T-helper 17 cell (primary cell): ENCODE measurements at regions not wholly inside any gene's neighbourhood (a gene's known extent, or its start where the extent isn't known, plus 50 kb on each side); places are given as distances from the start of the nearest gene placed in this dataset.

ENCODE experiments used
- ATAC-seq: fragments of 150-1000 bp; cut with Tn5 transposase; 2 replicates; pipeline ENCODE4 v1.10.0; 2021; ENCODE audit warnings: mild to moderate bottlenecking, moderate library complexity
- DNase-seq, 3 donors: peaks; one replicate each; pipeline versions ENCODE4 v3.0.0 to v3.0.0-alpha.2; 2020 to 2021
- H3K9me3 ChIP-seq: one replicate; pipeline ENCODE4 v1.7.0; 2013; ENCODE audit warnings: low read length, mild to moderate bottlenecking; ENCODE audit not compliant: control insufficient read depth, poor library complexity, severe bottlenecking
- H3K27ac Mint-ChIP-seq: one replicate; pipeline ENCODE4 v1.8.0; 2022; ENCODE audit warnings: mild to moderate bottlenecking, moderate library complexity, mixed read lengths
- H3K27me3 Mint-ChIP-seq: one replicate; pipeline ENCODE4 v1.8.0; 2022; ENCODE audit warnings: mixed read lengths
- H3K36me3 Mint-ChIP-seq: one replicate; pipeline ENCODE4 v1.8.0; 2022; ENCODE audit warnings: low read depth, mixed read lengths
- H3K4me1 Mint-ChIP-seq: one replicate; pipeline ENCODE4 v1.8.0; 2022; ENCODE audit warnings: mild to moderate bottlenecking, mixed read lengths
- H3K4me3 Mint-ChIP-seq: one replicate; pipeline ENCODE4 v1.8.0; 2022; ENCODE audit warnings: mild to moderate bottlenecking, moderate library complexity, mixed read lengths

- no peak for DNase-seq
- Mint-ChIP-seq H3K4me3 (no peak overlapping the region), H3K4me1 (no peaks in the 10 kb centered on the region), H3K36me3 (no peaks in the 10 kb centered on the region), H3K27me3 (no peaks in the 10 kb centered on the region), H3K27ac (no peak overlapping the region)
- ATAC-seq: no peak
- no peaks in the 10 kb centered on the region for H3K9me3 ChIP-seq
These were observed 1220.5 kb downstream of the PCDH18 start for GRCh38 chr4:136311774-136312173.

- DNase-seq: no peak
- no peak for ATAC-seq
- no peaks in the 10 kb centered on the region for H3K9me3 ChIP-seq
- no peak overlapping the region for H3K4me3 Mint-ChIP-seq
- H3K4me1 Mint-ChIP-seq: no peaks in the 10 kb centered on the region
- no peaks in the 10 kb centered on the region for H3K36me3 Mint-ChIP-seq
- no peak overlapping the region for H3K27ac Mint-ChIP-seq
- no peaks in the 10 kb centered on the region for H3K27me3 Mint-ChIP-seq
These were observed 1224.5 kb downstream of the PCDH18 start for GRCh38 chr4:136307765-136308164.

DNA sequence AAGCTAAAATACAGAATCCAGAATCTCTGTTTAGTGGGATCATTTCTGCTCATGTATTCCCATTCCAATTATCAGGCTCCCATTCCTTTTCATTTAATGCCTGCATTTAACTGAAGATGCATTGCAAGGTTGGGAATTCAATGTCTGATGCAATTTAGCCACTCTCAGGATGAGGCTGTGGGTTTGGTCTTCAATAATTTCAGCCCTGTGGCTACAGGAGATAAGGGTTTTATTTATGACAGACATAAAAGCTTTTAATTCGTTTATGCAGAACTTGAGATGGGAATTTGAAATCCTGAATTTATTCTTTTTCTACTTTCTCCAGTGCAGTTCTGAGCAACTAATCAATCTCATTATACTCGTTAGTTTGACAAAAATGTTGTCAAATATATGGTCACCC, 1225.9 kb downstream of the PCDH18 start:
- no peaks in the 10 kb centered on the region for H3K9me3 ChIP-seq
- no peak overlapping the region for H3K27ac Mint-ChIP-seq
- no peaks in the 10 kb centered on the region for H3K36me3 Mint-ChIP-seq
- H3K27me3 Mint-ChIP-seq: no peaks in the 10 kb centered on the region
- no peak for DNase-seq
- no peak overlapping the region for H3K4me3 Mint-ChIP-seq
- no peaks in the 10 kb centered on the region for H3K4me1 Mint-ChIP-seq
- no peak for ATAC-seq

- H3K27ac Mint-ChIP-seq: no peak overlapping the region
- no peaks in the 10 kb centered on the region for H3K9me3 ChIP-seq
- no peaks in the 10 kb centered on the region for H3K4me1 Mint-ChIP-seq
- H3K36me3 Mint-ChIP-seq: no peaks in the 10 kb centered on the region
- no peak overlapping the region for H3K4me3 Mint-ChIP-seq
- DNase-seq (no peak), ATAC-seq (no peak)
- H3K27me3 Mint-ChIP-seq: no peaks in the 10 kb centered on the region
These were observed 1229.7 kb downstream of the PCDH18 start for GRCh38 chr4:136302566-136302965.

DNA sequence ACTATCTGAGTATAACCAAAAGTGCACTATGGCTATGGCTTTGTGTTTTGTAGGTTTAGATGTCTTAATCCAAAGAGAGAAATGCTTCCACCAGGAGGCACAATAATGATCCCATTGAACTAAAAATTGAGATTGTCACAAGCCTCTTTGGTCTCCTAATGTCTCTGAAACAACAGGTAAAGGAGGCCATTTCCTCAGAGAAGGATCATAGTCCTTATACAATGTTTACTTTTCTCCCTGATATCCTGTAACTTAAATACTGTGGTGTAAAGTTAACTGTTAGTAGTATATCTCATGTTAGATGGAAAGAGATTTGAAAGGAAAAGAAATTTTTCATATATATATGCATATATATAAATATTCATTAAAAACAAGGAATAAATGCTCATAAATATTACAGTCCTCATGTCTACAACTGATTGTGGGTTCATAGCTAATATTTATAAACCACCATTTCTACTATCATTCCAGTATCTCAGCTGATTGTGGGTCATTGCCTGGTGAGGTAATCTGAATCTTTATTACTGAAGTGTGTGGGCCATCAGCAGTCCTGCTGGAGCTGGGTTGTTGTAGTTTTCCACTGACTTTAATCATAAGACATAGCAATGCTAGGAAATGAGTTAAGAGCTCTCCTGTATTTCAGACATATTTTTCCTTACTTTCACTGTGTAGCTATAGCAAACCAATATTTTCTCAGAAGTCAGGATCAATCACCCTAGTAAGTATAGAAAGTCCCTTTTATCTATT, 1230.4 kb downstream of the PCDH18 start:
- no peaks in the 10 kb centered on the region for H3K9me3 ChIP-seq
- no peak overlapping the region for H3K4me3 Mint-ChIP-seq
- no peaks in the 10 kb centered on the region for H3K36me3 Mint-ChIP-seq
- H3K27me3 Mint-ChIP-seq: no peaks in the 10 kb centered on the region
- no peaks in the 10 kb centered on the region for H3K4me1 Mint-ChIP-seq
- H3K27ac Mint-ChIP-seq: no peak overlapping the region
- no peak for DNase-seq
- ATAC-seq: no peak

DNA sequence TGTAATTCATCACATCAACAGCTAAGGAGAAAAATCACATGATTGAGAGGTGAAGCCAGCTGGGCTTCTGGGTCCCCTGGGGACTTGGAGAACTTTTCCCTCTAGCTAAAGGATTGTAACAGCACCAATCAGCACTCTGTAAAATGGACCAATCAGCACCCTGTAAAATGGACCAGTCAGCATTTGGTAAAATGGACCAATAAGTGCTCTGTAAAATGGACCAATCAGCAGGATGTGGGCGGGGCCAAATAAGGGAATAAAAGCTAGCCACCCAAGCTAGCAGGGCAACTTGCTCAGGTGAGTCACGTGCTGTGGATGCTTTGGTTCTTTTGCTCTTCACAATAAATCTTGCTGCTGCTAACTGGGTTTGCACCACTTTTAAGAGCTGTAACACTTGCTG, 1248.3 kb downstream of the PCDH18 start:
- Mint-ChIP-seq H3K27ac (no peak overlapping the region), H3K27me3 (no peaks in the 10 kb centered on the region), H3K4me3 (no peak overlapping the region), H3K4me1 (no peaks in the 10 kb centered on the region), H3K36me3 (no peaks in the 10 kb centered on the region)
- ATAC-seq (no peak), DNase-seq (no peak)
- no peaks in the 10 kb centered on the region for H3K9me3 ChIP-seq

GRCh38 chr4:136281889-136282288, 1250.4 kb downstream of the PCDH18 start:
- no peaks in the 10 kb centered on the region for H3K9me3 ChIP-seq
- Mint-ChIP-seq H3K4me1 (no peaks in the 10 kb centered on the region), H3K36me3 (no peaks in the 10 kb centered on the region), H3K27ac (no peak overlapping the region), H3K27me3 (no peaks in the 10 kb centered on the region), H3K4me3 (no peak overlapping the region)
- DNase-seq (no peak), ATAC-seq (no peak)

GRCh38 chr4:136281307-136281706, 1251.0 kb downstream of the PCDH18 start:
- no peak overlapping the region for H3K4me3 Mint-ChIP-seq
- no peaks in the 10 kb centered on the region for H3K36me3 Mint-ChIP-seq
- DNase-seq: no peak

GRCh38 chr4:136277741-136278140, 1254.6 kb downstream of the PCDH18 start:
- Mint-ChIP-seq H3K27ac (no peak overlapping the region), H3K27me3 (no peaks in the 10 kb centered on the region), H3K36me3 (no peaks in the 10 kb centered on the region), H3K4me1 (no peaks in the 10 kb centered on the region), H3K4me3 (no peak overlapping the region)
- DNase-seq (no peak), ATAC-seq (no peak)
- no peaks in the 10 kb centered on the region for H3K9me3 ChIP-seq

More at GRCh38 chr4:136281307-136281706, 1251.0 kb downstream of the PCDH18 start:
- Mint-ChIP-seq H3K4me1 (no peaks in the 10 kb centered on the region), H3K27me3 (no peaks in the 10 kb centered on the region), H3K27ac (no peak overlapping the region)
- no peak for ATAC-seq
- no peaks in the 10 kb centered on the region for H3K9me3 ChIP-seq

DNA sequence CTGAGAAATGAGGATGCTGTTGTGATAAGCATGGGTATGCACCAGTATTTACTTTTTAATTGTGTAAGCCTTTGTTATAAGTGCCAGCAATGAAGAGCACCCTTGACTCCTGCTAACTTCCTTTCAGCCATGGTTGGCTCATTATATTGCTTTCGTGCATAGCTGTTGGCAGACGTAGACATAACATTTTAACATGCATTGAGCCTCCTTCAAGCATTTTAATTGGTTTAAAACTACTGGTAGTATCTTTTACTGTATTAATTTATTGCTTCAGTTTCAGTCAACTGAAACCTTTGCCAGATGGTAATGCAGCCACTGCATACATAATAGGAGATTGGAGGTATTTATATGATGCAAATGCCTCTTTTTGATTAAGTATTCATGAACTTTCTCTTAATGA, 1285.4 kb downstream of the PCDH18 start:
- no peaks in the 10 kb centered on the region for H3K36me3 Mint-ChIP-seq
- H3K4me1 Mint-ChIP-seq: no peaks in the 10 kb centered on the region
- H3K27ac Mint-ChIP-seq: no peak overlapping the region
- H3K27me3 Mint-ChIP-seq: no peaks in the 10 kb centered on the region
- ATAC-seq: no peak
- no peak for DNase-seq
- no peaks in the 10 kb centered on the region for H3K9me3 ChIP-seq
- no peak overlapping the region for H3K4me3 Mint-ChIP-seq

- ATAC-seq (no peak), DNase-seq (no peak)
- Mint-ChIP-seq H3K27me3 (no peaks in the 10 kb centered on the region), H3K4me1 (no peaks in the 10 kb centered on the region), H3K27ac (no peak overlapping the region), H3K4me3 (no peak overlapping the region), H3K36me3 (no peaks in the 10 kb centered on the region)
- no peaks in the 10 kb centered on the region for H3K9me3 ChIP-seq
These were observed 1290.9 kb downstream of the PCDH18 start for GRCh38 chr4:136241221-136241986.

- Mint-ChIP-seq H3K27ac (no peak overlapping the region), H3K4me3 (no peak overlapping the region), H3K36me3 (no peaks in the 10 kb centered on the region), H3K4me1 (no peaks in the 10 kb centered on the region), H3K27me3 (no peaks in the 10 kb centered on the region)
- no peak for DNase-seq
- H3K9me3 ChIP-seq: no peaks in the 10 kb centered on the region
- ATAC-seq: no peak
These were observed 1305.0 kb downstream of the PCDH18 start for GRCh38 chr4:136227315-136227714.

- ATAC-seq: no peak
- no peaks in the 10 kb centered on the region for H3K36me3 Mint-ChIP-seq
- no peak for DNase-seq
- H3K9me3 ChIP-seq: no peaks in the 10 kb centered on the region
- no peaks in the 10 kb centered on the region for H3K27me3 Mint-ChIP-seq
- no peaks in the 10 kb centered on the region for H3K4me1 Mint-ChIP-seq
- no peak overlapping the region for H3K4me3 Mint-ChIP-seq
- no peak overlapping the region for H3K27ac Mint-ChIP-seq
These were observed 1312.6 kb downstream of the PCDH18 start for GRCh38 chr4:136219592-136220125.
